HEK293 (cell line): ENCODE measurements at regions not wholly inside any gene's neighbourhood (a gene's known extent, or its start where the extent isn't known, plus 50 kb on each side); places are given as distances from the start of the nearest gene placed in this dataset.

Experiments used
- CTCF ChIA-PET: fragments of 350-600 bp; formaldehyde crosslinking; extraction: SDS; loops from one replicate; lab custom pipeline; 2021; ENCODE audit warnings: antibody characterized with exemption; lab: Yijun Ruan, JAX
- POLR2A ChIA-PET: fragments of 300-600 bp; formaldehyde crosslinking; extraction: SDS; loops from one replicate; lab custom pipeline; 2020; ENCODE audit warnings: antibody characterized with exemption, inconsistent platforms; lab: Yijun Ruan, JAX
- H3K27ac ChIP-seq: fragments of 200-500 bp; sonication (Bioruptor generic); 2 replicates; pipeline ENCODE4 v1.5.1; 2014; ENCODE audit warnings: low read depth, low read length, control low read depth, inconsistent platforms; ENCODE audit errors: extremely low read depth
- H3K36me3 ChIP-seq, 2 experiments: fragments of 200-500 bp in 1 of 2; sonication (Bioruptor generic) in 1 of 2; 1 replicate in 1 of 2; 2 replicates in 1 of 2; pipeline ENCODE4 v1.5.1; 2014 to 2017; ENCODE audit warnings: inconsistent platforms in 2 of 2, low read length in 2 of 2; ENCODE audit not compliant: control insufficient read depth in 2 of 2, insufficient read depth in 1 of 2
- H3K4me1 ChIP-seq: fragments of 200-500 bp; sonication (Bioruptor generic); 2 replicates; pipeline ENCODE4 v1.5.1; 2014; ENCODE audit warnings: mild to moderate bottlenecking, low read length, inconsistent platforms; ENCODE audit not compliant: control insufficient read depth, insufficient read depth
- H3K4me3 ChIP-seq: 2 replicates; pipeline ENCODE4 v1.5.1; 2011; ENCODE audit warnings: low read depth, mild to moderate bottlenecking, control low read depth, low read length, moderate library complexity
- H3K9me3 ChIP-seq: fragments of 200-500 bp; sonication (Bioruptor generic); 2 replicates; pipeline ENCODE4 v1.5.1; 2014; ENCODE audit warnings: low read depth, low read length, inconsistent platforms; ENCODE audit not compliant: control insufficient read depth, insufficient read depth
- KLF8 ChIP-seq: fragments of 450-650 bp; formaldehyde crosslinking; IDR thresholded peaks from 2 replicates; pipeline ENCODE4 v1.5.1; 2016; ENCODE audit warnings: missing biosample characterization, missing genetic modification characterization
- OVOL3 ChIP-seq: fragments of 450-650 bp; formaldehyde crosslinking; IDR thresholded peaks from 2 replicates; pipeline ENCODE4 v1.5.1; 2016; ENCODE audit warnings: missing biosample characterization, missing genetic modification characterization
- SCRT1 ChIP-seq: fragments of 450-650 bp; formaldehyde crosslinking; IDR thresholded peaks from 2 replicates; pipeline ENCODE4 v1.5.1; 2016; ENCODE audit warnings: missing biosample characterization, missing genetic modification characterization, borderline replicate concordance
- TCF7L2 ChIP-seq: IDR thresholded peaks from 2 replicates; pipeline ENCODE4 v1.6.1; 2011; ENCODE audit warnings: low read depth, mild to moderate bottlenecking, inconsistent platforms, low read length, moderate library complexity, borderline replicate concordance
- WT1 ChIP-seq: fragments of 450-650 bp; formaldehyde crosslinking; IDR thresholded peaks from 2 replicates; pipeline ENCODE4 v1.5.1; 2016; ENCODE audit warnings: missing biosample characterization, missing genetic modification characterization
- ZBTB21 ChIP-seq: fragments of 450-650 bp; formaldehyde crosslinking; IDR thresholded peaks from 2 replicates; pipeline ENCODE4 v1.5.1; 2017; ENCODE audit warnings: missing biosample characterization, missing genetic modification characterization
- ZFHX2 ChIP-seq: fragments of 450-650 bp; formaldehyde crosslinking; conservative IDR thresholded peaks from 2 replicates; pipeline ENCODE4 v1.5.1; 2016; ENCODE audit warnings: missing biosample characterization, missing genetic modification characterization
- ZNF10 ChIP-seq: fragments of 450-650 bp; formaldehyde crosslinking; IDR thresholded peaks from 2 replicates; pipeline ENCODE4 v1.5.1; 2017; ENCODE audit warnings: missing biosample characterization, missing genetic modification characterization
- ZNF132 ChIP-seq: fragments of 450-650 bp; formaldehyde crosslinking; IDR thresholded peaks from 2 replicates; pipeline ENCODE4 v1.5.1; 2017; ENCODE audit warnings: missing biosample characterization, missing genetic modification characterization, borderline replicate concordance
- ZNF223 ChIP-seq: fragments of 450-650 bp; formaldehyde crosslinking; IDR thresholded peaks from 2 replicates; pipeline ENCODE4 v1.5.1; 2016; ENCODE audit warnings: missing biosample characterization, missing genetic modification characterization
- ZNF335 ChIP-seq: fragments of 450-650 bp; formaldehyde crosslinking; conservative IDR thresholded peaks from 2 replicates; pipeline ENCODE4 v1.5.1; 2016; ENCODE audit warnings: missing biosample characterization, missing genetic modification characterization
- ZNF394 ChIP-seq: fragments of 450-650 bp; formaldehyde crosslinking; IDR thresholded peaks from 2 replicates; pipeline ENCODE4 v1.5.1; 2016; ENCODE audit warnings: missing biosample characterization, missing genetic modification characterization, mild to moderate bottlenecking, moderate library complexity, borderline replicate concordance
- ZNF510 ChIP-seq: fragments of 450-650 bp; formaldehyde crosslinking; IDR thresholded peaks from 2 replicates; pipeline ENCODE4 v1.5.1; 2018; ENCODE audit warnings: mild to moderate bottlenecking, missing genetic modification characterization, missing biosample characterization; ENCODE audit not compliant: insufficient replicate concordance
- ZNF561 ChIP-seq: fragments of 450-650 bp; IDR thresholded peaks from 2 replicates; pipeline ENCODE4 v1.5.1; 2018; ENCODE audit warnings: missing biosample characterization, missing genetic modification characterization, borderline replicate concordance
- ZNF596 ChIP-seq: fragments of 450-650 bp; IDR thresholded peaks from 2 replicates; pipeline ENCODE4 v1.5.0; 2018; ENCODE audit warnings: missing biosample characterization, mild to moderate bottlenecking, missing genetic modification characterization, moderate library complexity
- ZNF830 ChIP-seq: fragments of 450-650 bp; IDR thresholded peaks from 2 replicates; pipeline ENCODE4 v1.5.0; 2018; ENCODE audit warnings: missing biosample characterization, missing genetic modification characterization, low read depth, mild to moderate bottlenecking, moderate library complexity
- ZSCAN16 ChIP-seq: fragments of 450-650 bp; formaldehyde crosslinking; IDR thresholded peaks from 2 replicates; pipeline ENCODE4 v1.5.1; 2016; ENCODE audit warnings: missing biosample characterization, missing genetic modification characterization
- TF ChIP-seq, protein P1 (sequence below): fragments of 450-650 bp; formaldehyde crosslinking; IDR thresholded peaks from 2 replicates; pipeline ENCODE4 v1.5.1; 2016; ENCODE audit warnings: missing biosample characterization, missing genetic modification characterization
- TF ChIP-seq, protein P2 (sequence below): fragments of 450-650 bp; formaldehyde crosslinking; IDR thresholded peaks from 2 replicates; pipeline ENCODE4 v1.5.1; 2016; ENCODE audit warnings: missing biosample characterization, missing genetic modification characterization
- TF ChIP-seq, protein P3 (sequence below): fragments of 450-650 bp; formaldehyde crosslinking; IDR thresholded peaks from 2 replicates; pipeline ENCODE4 v1.5.1; 2016; ENCODE audit warnings: missing biosample characterization, missing genetic modification characterization
- TF ChIP-seq, protein P4 (sequence below): fragments of 450-650 bp; formaldehyde crosslinking; IDR thresholded peaks from 2 replicates; pipeline ENCODE4 v1.5.0; 2017; ENCODE audit warnings: missing biosample characterization, missing genetic modification characterization, borderline replicate concordance
- TF ChIP-seq, protein P5 (sequence below): fragments of 450-650 bp; formaldehyde crosslinking; IDR thresholded peaks from 2 replicates; pipeline ENCODE4 v1.5.1; 2017; ENCODE audit warnings: missing biosample characterization, missing genetic modification characterization
- TF ChIP-seq, protein P6 (sequence below): fragments of 450-650 bp; formaldehyde crosslinking; IDR thresholded peaks from 2 replicates; pipeline ENCODE4 v1.5.1; 2016; ENCODE audit warnings: missing biosample characterization, missing genetic modification characterization

DNA sequence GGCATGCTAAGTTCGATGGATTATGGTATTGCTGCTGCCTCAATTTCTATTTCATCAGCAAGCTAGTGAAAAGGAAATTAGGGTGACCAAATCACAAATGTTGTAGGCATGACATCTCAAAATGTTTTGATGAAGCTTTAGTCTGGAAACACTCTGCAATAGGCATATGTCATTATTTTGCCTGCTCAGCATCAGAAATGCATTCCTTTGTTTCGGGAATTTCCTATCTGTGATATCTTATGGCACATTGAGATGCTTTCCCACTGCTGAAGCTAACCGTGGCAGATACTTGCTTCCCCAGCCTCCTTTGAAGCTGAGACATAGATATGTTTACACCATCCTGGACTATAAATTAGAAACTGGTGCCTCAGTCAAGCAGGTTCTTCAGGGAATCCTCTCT is 119.7 kb downstream of the CDC42EP3 start:
- Histone ChIP-seq H3K27ac (no peak overlapping the region), H3K9me3 (no peaks in the 10 kb centered on the region), H3K4me1 (no peaks in the 10 kb centered on the region), H3K36me3 (no peaks in the 10 kb centered on the region), H3K4me3 (no peak overlapping the region)
- ChIA-PET POLR2A (no interaction called here), CTCF (interaction anchor here (1.0 to 3.1 kb wide), 2 partner anchors 11 to 137 kb away, joined by 3 to 10 read pairs; no protein-coding TSS in a partner anchor)
- no peak for TF ChIP-seq SCRT1
- no peak for TF ChIP-seq KLF8
- no peak for TF ChIP-seq ZNF830 (tag by site-specific recombination)
- no peak for TF ChIP-seq ZNF223 (tag by site-specific recombination)
- TF ChIP-seq ZNF561: no peak
- TF ChIP-seq TCF7L2: no peak
- TF ChIP-seq ZNF10 (tag by site-specific recombination): no peak
- no peak for TF ChIP-seq ZNF394 (tag by site-specific recombination)
- TF ChIP-seq ZSCAN16 (tag by site-specific recombination): no peak
- no peak for TF ChIP-seq ZFHX2 (tag by site-specific recombination)
- TF ChIP-seq ZNF132: no peak
- TF ChIP-seq, protein P1, sequence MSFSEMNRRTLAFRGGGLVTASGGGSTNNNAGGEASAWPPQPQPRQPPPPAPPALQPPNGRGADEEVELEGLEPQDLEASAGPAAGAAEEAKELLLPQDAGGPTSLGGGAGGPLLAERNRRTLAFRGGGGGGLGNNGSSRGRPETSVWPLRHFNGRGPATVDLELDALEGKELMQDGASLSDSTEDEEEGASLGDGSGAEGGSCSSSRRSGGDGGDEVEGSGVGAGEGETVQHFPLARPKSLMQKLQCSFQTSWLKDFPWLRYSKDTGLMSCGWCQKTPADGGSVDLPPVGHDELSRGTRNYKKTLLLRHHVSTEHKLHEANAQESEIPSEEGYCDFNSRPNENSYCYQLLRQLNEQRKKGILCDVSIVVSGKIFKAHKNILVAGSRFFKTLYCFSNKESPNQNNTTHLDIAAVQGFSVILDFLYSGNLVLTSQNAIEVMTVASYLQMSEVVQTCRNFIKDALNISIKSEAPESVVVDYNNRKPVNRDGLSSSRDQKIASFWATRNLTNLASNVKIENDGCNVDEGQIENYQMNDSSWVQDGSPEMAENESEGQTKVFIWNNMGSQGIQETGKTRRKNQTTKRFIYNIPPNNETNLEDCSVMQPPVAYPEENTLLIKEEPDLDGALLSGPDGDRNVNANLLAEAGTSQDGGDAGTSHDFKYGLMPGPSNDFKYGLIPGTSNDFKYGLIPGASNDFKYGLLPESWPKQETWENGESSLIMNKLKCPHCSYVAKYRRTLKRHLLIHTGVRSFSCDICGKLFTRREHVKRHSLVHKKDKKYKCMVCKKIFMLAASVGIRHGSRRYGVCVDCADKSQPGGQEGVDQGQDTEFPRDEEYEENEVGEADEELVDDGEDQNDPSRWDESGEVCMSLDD: no peak
- TF ChIP-seq ZBTB21: no peak
- no peak for TF ChIP-seq ZNF596 (tag by site-specific recombination)
- TF ChIP-seq ZNF510: no peak
- TF ChIP-seq WT1 (tag by site-specific recombination): no peak
- TF ChIP-seq, protein P2, sequence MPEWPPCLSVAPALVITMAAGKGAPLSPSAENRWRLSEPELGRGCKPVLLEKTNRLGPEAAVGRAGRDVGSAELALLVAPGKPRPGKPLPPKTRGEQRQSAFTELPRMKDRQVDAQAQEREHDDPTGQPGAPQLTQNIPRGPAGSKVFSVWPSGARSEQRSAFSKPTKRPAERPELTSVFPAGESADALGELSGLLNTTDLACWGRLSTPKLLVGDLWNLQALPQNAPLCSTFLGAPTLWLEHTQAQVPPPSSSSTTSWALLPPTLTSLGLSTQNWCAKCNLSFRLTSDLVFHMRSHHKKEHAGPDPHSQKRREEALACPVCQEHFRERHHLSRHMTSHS (tag by site-specific recombination): no peak
- TF ChIP-seq, protein P3, sequence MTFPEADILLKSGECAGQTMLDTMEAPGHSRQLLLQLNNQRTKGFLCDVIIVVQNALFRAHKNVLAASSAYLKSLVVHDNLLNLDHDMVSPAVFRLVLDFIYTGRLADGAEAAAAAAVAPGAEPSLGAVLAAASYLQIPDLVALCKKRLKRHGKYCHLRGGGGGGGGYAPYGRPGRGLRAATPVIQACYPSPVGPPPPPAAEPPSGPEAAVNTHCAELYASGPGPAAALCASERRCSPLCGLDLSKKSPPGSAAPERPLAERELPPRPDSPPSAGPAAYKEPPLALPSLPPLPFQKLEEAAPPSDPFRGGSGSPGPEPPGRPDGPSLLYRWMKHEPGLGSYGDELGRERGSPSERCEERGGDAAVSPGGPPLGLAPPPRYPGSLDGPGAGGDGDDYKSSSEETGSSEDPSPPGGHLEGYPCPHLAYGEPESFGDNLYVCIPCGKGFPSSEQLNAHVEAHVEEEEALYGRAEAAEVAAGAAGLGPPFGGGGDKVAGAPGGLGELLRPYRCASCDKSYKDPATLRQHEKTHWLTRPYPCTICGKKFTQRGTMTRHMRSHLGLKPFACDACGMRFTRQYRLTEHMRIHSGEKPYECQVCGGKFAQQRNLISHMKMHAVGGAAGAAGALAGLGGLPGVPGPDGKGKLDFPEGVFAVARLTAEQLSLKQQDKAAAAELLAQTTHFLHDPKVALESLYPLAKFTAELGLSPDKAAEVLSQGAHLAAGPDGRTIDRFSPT (tag by site-specific recombination): no peak

DNA sequence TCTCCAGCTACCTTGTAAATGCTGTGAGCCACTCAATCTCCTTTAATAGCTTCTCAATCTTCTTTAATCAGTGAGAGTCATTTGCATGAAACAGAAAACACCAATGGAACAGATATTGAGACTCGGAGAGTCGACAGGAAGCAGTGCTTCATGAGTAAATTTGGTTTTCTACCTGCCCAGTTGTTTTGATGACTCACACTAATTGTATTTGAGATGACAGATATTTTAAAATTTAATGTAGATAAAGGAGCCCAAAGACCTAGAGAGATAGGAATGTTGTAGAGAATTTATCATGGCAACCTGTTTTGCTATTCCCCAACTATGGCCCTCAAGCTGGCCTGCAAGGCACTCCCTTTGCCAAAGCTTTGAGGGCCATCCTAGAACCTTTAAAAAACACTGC is 119.1 kb downstream of the CDC42EP3 start:
- H3K4me3 ChIP-seq: no peak overlapping the region
- POLR2A ChIA-PET: no interaction called here
- CTCF ChIA-PET: interaction anchor here (3.1 kb wide), 1 partner anchor 138 kb away, joined by 10 read pairs; no protein-coding TSS in a partner anchor
- H3K4me1 ChIP-seq: no peaks in the 10 kb centered on the region
- H3K36me3 ChIP-seq: no peaks in the 10 kb centered on the region
- H3K27ac ChIP-seq: no peak overlapping the region
- no peaks in the 10 kb centered on the region for H3K9me3 ChIP-seq
- TF ChIP-seq, protein P4, sequence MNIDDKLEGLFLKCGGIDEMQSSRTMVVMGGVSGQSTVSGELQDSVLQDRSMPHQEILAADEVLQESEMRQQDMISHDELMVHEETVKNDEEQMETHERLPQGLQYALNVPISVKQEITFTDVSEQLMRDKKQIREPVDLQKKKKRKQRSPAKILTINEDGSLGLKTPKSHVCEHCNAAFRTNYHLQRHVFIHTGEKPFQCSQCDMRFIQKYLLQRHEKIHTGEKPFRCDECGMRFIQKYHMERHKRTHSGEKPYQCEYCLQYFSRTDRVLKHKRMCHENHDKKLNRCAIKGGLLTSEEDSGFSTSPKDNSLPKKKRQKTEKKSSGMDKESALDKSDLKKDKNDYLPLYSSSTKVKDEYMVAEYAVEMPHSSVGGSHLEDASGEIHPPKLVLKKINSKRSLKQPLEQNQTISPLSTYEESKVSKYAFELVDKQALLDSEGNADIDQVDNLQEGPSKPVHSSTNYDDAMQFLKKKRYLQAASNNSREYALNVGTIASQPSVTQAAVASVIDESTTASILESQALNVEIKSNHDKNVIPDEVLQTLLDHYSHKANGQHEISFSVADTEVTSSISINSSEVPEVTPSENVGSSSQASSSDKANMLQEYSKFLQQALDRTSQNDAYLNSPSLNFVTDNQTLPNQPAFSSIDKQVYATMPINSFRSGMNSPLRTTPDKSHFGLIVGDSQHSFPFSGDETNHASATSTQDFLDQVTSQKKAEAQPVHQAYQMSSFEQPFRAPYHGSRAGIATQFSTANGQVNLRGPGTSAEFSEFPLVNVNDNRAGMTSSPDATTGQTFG (tag by site-specific recombination): no peak
- TF ChIP-seq, protein P5, sequence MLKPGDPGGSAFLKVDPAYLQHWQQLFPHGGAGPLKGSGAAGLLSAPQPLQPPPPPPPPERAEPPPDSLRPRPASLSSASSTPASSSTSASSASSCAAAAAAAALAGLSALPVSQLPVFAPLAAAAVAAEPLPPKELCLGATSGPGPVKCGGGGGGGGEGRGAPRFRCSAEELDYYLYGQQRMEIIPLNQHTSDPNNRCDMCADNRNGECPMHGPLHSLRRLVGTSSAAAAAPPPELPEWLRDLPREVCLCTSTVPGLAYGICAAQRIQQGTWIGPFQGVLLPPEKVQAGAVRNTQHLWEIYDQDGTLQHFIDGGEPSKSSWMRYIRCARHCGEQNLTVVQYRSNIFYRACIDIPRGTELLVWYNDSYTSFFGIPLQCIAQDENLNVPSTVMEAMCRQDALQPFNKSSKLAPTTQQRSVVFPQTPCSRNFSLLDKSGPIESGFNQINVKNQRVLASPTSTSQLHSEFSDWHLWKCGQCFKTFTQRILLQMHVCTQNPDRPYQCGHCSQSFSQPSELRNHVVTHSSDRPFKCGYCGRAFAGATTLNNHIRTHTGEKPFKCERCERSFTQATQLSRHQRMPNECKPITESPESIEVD (tag by site-specific recombination): no peak
- TF ChIP-seq ZNF335 (tag by site-specific recombination) (no peak), OVOL3 (tag by site-specific recombination) (no peak)
- TF ChIP-seq, protein P6, sequence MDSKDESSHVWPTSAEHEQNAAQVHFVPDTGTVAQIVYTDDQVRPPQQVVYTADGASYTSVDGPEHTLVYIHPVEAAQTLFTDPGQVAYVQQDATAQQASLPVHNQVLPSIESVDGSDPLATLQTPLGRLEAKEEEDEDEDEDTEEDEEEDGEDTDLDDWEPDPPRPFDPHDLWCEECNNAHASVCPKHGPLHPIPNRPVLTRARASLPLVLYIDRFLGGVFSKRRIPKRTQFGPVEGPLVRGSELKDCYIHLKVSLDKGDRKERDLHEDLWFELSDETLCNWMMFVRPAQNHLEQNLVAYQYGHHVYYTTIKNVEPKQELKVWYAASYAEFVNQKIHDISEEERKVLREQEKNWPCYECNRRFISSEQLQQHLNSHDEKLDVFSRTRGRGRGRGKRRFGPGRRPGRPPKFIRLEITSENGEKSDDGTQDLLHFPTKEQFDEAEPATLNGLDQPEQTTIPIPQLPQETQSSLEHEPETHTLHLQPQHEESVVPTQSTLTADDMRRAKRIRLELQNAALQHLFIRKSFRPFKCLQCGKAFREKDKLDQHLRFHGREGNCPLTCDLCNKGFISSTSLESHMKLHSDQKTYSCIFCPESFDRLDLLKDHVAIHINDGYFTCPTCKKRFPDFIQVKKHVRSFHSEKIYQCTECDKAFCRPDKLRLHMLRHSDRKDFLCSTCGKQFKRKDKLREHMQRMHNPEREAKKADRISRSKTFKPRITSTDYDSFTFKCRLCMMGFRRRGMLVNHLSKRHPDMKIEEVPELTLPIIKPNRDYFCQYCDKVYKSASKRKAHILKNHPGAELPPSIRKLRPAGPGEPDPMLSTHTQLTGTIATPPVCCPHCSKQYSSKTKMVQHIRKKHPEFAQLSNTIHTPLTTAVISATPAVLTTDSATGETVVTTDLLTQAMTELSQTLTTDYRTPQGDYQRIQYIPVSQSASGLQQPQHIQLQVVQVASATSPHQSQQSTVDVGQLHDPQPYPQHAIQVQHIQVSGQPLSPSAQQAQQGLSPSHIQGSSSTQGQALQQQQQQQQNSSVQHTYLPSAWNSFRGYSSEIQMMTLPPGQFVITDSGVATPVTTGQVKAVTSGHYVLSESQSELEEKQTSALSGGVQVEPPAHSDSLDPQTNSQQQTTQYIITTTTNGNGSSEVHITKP: no peak
